Thyroid gland (tissue), 4 donors: ENCODE measurements at regions not wholly inside any gene's neighbourhood (a gene's known extent, or its start where the extent isn't known, plus 50 kb on each side); places are given as distances from the start of the nearest gene placed in this dataset.

Experiments
- CTCF ChIP-seq, 6 experiments: fragments of 200-600 bp in 3 of 6; fragments of 450-650 bp in 3 of 6; sonication (generic) in 3 of 6; IDR thresholded peaks; one replicate each; pipeline ENCODE4 v1.5.1; 2016 to 2019; ENCODE audit warnings: antibody characterized with exemption in 6 of 6, mild to moderate bottlenecking in 2 of 6, inconsistent platforms in 1 of 6, moderate library complexity in 1 of 6
- POLR2A ChIP-seq, 2 donors: fragments of 450-650 bp; IDR thresholded peaks; one replicate each; pipeline ENCODE4 v1.6.1; 2017; ENCODE audit warnings: antibody characterized with exemption in 2 of 2, mild to moderate bottlenecking in 2 of 2, moderate library complexity in 1 of 2

- TF ChIP-seq CTCF (IDR thresholded peaks at IDR 0.05) (no peak), POLR2A (IDR thresholded peaks at IDR 0.05) (no peak)
These were observed 553.4 kb downstream of the TNS1 start for GRCh38 chr2:217449444-217449843.
